ENCODE measurements at regions not wholly inside any gene's neighbourhood (a gene's known extent, or its start where the extent isn't known, plus 50 kb on each side); places are given as distances from the start of the nearest gene placed in this dataset.

DNA sequence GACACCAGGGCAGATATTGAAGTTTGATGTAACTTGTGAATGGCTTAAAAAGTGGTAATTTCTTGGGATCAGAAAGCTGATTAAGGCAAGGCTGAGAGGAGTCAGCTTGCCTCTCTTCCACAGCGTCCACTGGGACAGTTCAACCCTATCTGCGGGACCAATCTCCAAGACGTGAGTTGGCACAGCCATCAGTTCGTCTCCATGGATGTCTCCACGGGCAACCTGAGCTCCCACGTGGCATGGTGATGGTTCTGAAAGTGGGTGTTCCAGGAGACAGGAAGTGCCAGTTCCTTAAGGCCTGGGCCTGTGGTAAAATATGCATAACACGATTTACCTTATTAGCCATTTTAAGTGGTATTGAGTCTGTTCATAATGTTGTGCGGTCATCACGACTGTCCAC is 67.9 kb upstream of the BHLHE23 start:
- H3K27ac ChIP-seq = no peak overlapping the region
- no peak overlapping the region for H3K4me3 ChIP-seq
- TF ChIP-seq, protein P1, sequence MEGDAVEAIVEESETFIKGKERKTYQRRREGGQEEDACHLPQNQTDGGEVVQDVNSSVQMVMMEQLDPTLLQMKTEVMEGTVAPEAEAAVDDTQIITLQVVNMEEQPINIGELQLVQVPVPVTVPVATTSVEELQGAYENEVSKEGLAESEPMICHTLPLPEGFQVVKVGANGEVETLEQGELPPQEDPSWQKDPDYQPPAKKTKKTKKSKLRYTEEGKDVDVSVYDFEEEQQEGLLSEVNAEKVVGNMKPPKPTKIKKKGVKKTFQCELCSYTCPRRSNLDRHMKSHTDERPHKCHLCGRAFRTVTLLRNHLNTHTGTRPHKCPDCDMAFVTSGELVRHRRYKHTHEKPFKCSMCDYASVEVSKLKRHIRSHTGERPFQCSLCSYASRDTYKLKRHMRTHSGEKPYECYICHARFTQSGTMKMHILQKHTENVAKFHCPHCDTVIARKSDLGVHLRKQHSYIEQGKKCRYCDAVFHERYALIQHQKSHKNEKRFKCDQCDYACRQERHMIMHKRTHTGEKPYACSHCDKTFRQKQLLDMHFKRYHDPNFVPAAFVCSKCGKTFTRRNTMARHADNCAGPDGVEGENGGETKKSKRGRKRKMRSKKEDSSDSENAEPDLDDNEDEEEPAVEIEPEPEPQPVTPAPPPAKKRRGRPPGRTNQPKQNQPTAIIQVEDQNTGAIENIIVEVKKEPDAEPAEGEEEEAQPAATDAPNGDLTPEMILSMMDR (IDR thresholded peaks at IDR 0.05) = no peak
- DNase-seq (ENCODE audit: low spot score) = no peak

DNA sequence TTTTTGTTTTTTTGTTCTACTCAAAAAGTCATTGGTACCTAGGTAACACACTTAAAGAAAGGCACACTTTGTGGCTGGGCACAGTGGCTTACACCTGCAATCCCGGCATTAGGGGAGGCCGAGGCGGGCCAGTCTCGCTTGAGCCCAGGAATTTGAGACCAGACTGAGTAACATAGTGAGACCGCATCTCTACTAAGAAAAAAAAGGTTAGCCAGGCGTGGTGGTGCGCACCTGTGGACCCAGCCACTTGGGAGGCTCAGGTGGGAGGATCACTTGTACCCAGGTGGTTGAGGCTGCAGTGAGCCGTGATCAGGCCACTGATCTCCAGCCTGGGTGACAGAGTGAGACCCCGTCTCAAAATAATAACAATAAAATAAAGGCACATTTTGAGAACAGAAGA is 67.4 kb upstream of the BHLHE23 start:
- H3K27ac ChIP-seq = no peak overlapping the region
- no peak overlapping the region for H3K4me3 ChIP-seq
- no peak for DNase-seq (ENCODE audit: low spot score)
- TF ChIP-seq, protein P1 (IDR thresholded peaks at IDR 0.05) = no peak

DNA sequence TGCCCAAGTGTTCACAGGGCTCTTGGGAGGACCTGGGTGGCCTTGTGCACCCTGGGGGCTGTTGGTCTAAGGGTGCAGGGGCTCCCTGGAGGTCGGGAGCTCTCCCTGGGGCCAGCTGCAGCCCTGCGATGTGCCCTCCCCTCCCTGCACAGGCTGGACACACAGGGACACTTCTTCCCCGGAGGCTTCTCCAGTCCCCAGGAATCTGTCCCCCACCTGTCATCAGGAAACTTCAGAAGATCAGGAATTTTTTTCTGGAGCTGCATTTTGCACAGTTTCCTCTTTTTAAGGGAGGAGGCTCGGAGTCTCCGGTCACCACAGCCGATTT is 66.9 kb upstream of the BHLHE23 start:
- Histone ChIP-seq H3K4me3 (no peak overlapping the region), H3K27ac (no peak overlapping the region)
- TF ChIP-seq, protein P1 (IDR thresholded peaks at IDR 0.05) = no peak
- no peak for DNase-seq (ENCODE audit: low spot score)

DNA sequence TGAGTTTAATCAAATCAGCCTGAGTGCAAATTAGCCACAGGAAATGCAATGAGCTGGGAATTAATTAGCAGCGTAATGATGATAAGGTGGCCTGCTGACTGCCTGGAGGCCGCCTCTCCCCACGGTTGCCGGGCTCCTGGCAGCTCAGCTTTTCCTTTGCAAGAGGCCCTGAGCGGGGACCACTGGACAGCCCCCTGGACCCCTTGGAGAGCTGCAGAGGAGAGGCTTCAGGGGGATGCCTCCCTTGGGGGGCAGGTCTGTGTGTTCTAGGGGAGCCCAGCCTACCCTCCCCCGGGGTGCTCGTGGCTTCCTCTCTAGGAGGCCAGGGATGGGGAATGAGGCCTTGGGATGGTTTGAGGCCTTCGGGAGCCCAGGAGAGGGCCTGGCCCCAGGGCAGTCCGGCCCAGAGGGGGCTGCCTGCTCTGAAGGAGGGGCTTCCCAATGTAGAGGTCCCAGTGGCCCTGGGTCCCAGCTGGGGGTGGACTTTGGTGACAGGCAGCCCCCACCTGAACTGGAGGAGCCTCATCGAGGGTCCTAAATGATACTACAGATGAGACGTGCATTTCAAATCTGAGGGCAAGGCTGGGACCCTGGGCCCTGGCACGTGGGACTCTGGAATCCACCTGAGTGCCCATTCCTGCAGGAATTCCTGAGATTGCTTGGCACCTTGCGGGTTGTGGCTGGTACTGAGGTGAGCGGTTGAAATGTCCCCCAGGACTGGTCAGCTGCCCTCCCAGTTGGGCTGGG is 66.4 kb upstream of the BHLHE23 start:
- TF ChIP-seq, protein P1 (IDR thresholded peaks at IDR 0.05) = no peak
- no peak overlapping the region for H3K4me3 ChIP-seq
- H3K27ac ChIP-seq = no peak overlapping the region
- DNase-seq (ENCODE audit: low spot score) = no peak

DNA sequence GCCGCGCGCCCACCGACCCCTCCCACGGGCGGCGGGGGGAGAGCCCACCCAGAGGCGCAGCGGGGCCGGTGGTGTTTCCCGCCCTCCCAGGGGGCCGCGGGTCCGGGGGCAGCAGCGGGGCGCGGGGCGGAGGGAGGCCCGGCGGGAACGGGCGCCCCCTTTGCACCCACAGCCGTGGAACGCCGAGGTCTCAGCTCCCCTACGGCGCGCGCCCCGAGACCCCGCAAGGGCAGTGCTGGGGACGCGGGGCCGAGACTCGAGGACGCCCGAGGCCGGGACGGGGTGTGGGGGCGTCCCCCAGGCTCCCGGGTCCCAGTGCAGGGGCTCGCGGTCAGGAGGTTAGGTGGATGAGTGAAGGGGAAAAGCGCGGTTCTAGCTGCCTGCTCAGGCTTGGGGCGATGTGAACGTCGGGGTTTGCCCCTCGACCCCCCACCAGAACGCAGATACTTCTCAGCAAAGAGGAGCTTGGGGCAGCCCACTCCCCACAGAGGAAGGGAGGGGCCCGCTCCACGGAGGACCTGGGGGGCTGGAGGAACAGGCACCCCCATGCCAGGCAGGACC is 65.5 kb upstream of the BHLHE23 start:
- Histone ChIP-seq H3K27ac (no peak overlapping the region), H3K4me3 (no peak overlapping the region)
- DNase-seq (ENCODE audit: low spot score) = no peak
- TF ChIP-seq, protein P1 (IDR thresholded peaks at IDR 0.05) = no peak

DNA sequence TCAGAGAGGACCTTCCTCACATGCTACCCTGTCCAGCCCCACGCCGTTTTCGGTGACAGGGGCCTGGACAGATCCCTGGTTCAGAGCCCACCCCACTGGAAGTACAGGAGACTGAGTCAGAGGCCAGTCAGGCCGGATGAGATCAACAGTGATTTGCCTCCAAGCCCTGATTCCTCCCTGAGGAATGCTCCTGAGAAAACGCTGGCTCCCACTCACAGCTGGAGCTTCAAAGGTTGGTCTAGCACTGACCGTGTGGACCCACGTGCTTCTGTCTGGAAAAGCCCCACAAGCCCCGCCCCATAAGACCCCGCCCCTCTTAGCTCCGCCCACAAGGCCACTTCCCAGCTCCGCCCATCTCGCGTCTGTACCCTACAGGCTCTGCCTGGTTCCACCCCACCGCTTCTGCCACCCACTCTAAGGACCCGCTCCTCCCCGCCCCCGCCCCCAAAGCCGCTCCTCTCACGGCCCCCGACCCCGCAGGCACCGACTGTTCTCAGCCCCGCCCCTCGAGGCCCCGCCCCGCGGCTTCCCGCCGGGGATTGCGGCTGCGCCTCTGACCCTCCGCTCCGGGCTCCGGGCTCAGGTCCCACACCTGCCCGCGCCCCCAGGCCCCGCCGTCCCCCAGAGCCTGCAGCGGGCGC is 64.9 kb upstream of the BHLHE23 start:
- no peak for DNase-seq (ENCODE audit: low spot score)
- TF ChIP-seq, protein P1 (IDR thresholded peaks at IDR 0.05) = no peak
- Histone ChIP-seq H3K4me3 (no peak overlapping the region), H3K27ac (no peak overlapping the region)
